ENCODE measurements at regions not wholly inside any gene's neighbourhood (a gene's known extent, or its start where the extent isn't known, plus 50 kb on each side); places are given as distances from the start of the nearest gene placed in this dataset.

- ChIA-PET POLR2A (no interaction called here), CTCF (no interaction called here)
- no TSS peak for BruUV-seq (replicated peaks)
- DNase-seq (ENCODE audit: low read depth, low spot score) = no peak
- no peak overlapping the region for H3K4me3 ChIP-seq (ENCODE audit: low read depth in 2 of 2, low read length in 2 of 2)
- TF ChIP-seq REST (IDR thresholded peaks at IDR 0.05; ENCODE audit: insufficient read depth in 1 of 2, low read depth in 2 of 2, low read length in 1 of 2) (no peak), TCF7L2 (IDR thresholded peaks at IDR 0.05; ENCODE audit: low read depth, low read length) (no peak), CTCF (IDR thresholded peaks at IDR 0.05) (no peak), SIN3A (IDR thresholded peaks at IDR 0.05; ENCODE audit: borderline replicate concordance, insufficient read depth, low read depth, low read length) (no peak)
- no peaks in the 10 kb centered on the region for H3K27me3 ChIP-seq (ENCODE audit: control insufficient read depth, insufficient read depth, low read length)
- H3K27ac ChIP-seq (ENCODE audit: low read length) = no peak overlapping the region
- no peak for ATAC-seq
- in situ Hi-C loops (cut with HindIII; ENCODE audit: low pct_unique_long_range_greater_than_20kb, low sequenced_read_pairs) = no loop called here
- H3K36me3 ChIP-seq (ENCODE audit: control insufficient read depth, insufficient read depth, low read length) = no peaks in the 10 kb centered on the region
- no peaks in the 10 kb centered on the region for H3K4me1 ChIP-seq (ENCODE audit: control insufficient read depth, insufficient read depth, low read length)
- intact Hi-C loops (cut with micrococcal nuclease; ENCODE audit: unreplicated experiment) = no loop called here
- H3K9me3 ChIP-seq (ENCODE audit: control insufficient read depth, insufficient read depth, low read depth, low read length) = no peaks in the 10 kb centered on the region
Observed at GRCh38 chr2:123811846-123812245, 213.2 kb upstream of the CNTNAP5 start.

- POLR2A ChIA-PET = no interaction called here
- no peaks in the 10 kb centered on the region for H3K9me3 ChIP-seq (ENCODE audit: control insufficient read depth, insufficient read depth, low read depth, low read length)
- H3K27ac ChIP-seq (ENCODE audit: low read length) = no peak overlapping the region
- no peak overlapping the region for H3K4me3 ChIP-seq (ENCODE audit: low read depth in 2 of 2, low read length in 2 of 2)
- CTCF ChIA-PET = interaction anchor here (0.5 kb wide), 1 partner anchor 421 kb away, joined by 3 read pairs; no protein-coding TSS in a partner anchor
- H3K4me1 ChIP-seq (ENCODE audit: control insufficient read depth, insufficient read depth, low read length) = no peaks in the 10 kb centered on the region
- ATAC-seq = no peak
- no peak for DNase-seq (ENCODE audit: low read depth, low spot score)
- H3K27me3 ChIP-seq (ENCODE audit: control insufficient read depth, insufficient read depth, low read length) = no peaks in the 10 kb centered on the region
- no TSS peak for BruUV-seq (replicated peaks)
- in situ Hi-C loops (cut with HindIII; ENCODE audit: low pct_unique_long_range_greater_than_20kb, low sequenced_read_pairs) = no loop called here
- no peaks in the 10 kb centered on the region for H3K36me3 ChIP-seq (ENCODE audit: control insufficient read depth, insufficient read depth, low read length)
- intact Hi-C loops (cut with micrococcal nuclease; ENCODE audit: unreplicated experiment) = no loop called here
- no peak for TF ChIP-seq POLR2AphosphoS5 (IDR thresholded peaks at IDR 0.05; ENCODE audit: low read depth, low read length)
- TF ChIP-seq SIN3A (IDR thresholded peaks at IDR 0.05; ENCODE audit: borderline replicate concordance, insufficient read depth, low read depth, low read length) = no peak
- TF ChIP-seq CTCF (IDR thresholded peaks at IDR 0.05) = no peak
- no peak for TF ChIP-seq REST (IDR thresholded peaks at IDR 0.05; ENCODE audit: insufficient read depth in 1 of 2, low read depth in 2 of 2, low read length in 1 of 2)
- TF ChIP-seq TCF7L2 (IDR thresholded peaks at IDR 0.05; ENCODE audit: low read depth, low read length) = no peak
Observed at GRCh38 chr2:123816203-123816602, 208.9 kb upstream of the CNTNAP5 start.

All from Panc1 (cell line).